ENCODE measurements at regions not wholly inside any gene's neighbourhood (a gene's known extent, or its start where the extent isn't known, plus 50 kb on each side); places are given as distances from the start of the nearest gene placed in this dataset.

- TF ChIP-seq, protein P1, sequence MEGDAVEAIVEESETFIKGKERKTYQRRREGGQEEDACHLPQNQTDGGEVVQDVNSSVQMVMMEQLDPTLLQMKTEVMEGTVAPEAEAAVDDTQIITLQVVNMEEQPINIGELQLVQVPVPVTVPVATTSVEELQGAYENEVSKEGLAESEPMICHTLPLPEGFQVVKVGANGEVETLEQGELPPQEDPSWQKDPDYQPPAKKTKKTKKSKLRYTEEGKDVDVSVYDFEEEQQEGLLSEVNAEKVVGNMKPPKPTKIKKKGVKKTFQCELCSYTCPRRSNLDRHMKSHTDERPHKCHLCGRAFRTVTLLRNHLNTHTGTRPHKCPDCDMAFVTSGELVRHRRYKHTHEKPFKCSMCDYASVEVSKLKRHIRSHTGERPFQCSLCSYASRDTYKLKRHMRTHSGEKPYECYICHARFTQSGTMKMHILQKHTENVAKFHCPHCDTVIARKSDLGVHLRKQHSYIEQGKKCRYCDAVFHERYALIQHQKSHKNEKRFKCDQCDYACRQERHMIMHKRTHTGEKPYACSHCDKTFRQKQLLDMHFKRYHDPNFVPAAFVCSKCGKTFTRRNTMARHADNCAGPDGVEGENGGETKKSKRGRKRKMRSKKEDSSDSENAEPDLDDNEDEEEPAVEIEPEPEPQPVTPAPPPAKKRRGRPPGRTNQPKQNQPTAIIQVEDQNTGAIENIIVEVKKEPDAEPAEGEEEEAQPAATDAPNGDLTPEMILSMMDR (conservative IDR thresholded peaks at IDR 0.05; ENCODE audit: low read length), result no peak
- TF ChIP-seq EZH2phosphoT487 (IDR thresholded peaks at IDR 0.05; ENCODE audit: borderline replicate concordance, low read depth, low read length), result no peak
Observed at GRCh38 chr6:44662461-44663121, 275.1 kb downstream of the CDC5L start.
